ENCODE measurements at regions not wholly inside any gene's neighbourhood (a gene's known extent, or its start where the extent isn't known, plus 50 kb on each side); places are given as distances from the start of the nearest gene placed in this dataset.

DNA sequence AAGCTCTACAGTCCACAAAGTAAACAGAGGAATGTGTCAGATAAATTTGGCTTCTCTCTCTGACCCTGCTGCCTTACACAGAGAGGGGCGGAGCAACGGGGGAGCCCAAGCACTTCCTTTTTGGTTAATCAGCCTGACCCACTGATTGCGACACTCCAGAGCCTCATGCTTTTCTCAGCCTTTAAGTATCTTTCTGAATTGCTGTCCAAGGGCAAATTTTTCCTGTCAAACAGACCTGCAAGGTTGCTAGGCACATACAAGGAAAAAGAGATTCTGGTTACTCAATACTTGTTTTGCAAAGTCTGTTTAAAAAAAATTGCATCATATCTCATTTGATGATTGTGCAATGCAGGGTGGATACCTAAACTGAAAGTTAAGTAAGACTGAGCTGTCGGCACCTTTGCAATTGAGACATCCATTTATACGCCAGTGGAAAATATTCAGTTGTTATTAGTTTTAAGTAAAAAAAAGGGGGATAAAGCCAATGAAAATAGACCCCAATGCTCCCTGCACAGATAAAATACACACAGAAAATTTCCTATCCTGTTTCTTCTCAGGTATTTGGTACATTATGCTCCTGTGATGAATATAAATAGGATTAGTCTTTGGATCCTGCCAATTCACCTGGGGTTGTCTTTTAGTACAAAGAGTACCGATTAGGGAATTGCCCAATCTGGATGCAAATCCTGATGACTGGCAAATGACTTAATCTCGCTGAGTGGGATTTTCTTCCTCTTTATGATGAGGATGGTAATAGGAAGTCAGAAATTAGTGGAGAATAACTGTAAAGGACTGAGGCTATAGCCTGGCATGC, 260.2 kb upstream of the TRIB2 start:
- Histone ChIP-seq H3K9me3 (no peaks in the 10 kb centered on the region), H3K4me3 (peak overlapping the region in 3 of 4 donors; percentile 6 to 29 (median 18)), H3K27me3 (no peaks in the 10 kb centered on the region), H3K36me3 (no peaks in the 10 kb centered on the region), H3K27ac (peak overlapping the region; percentile 19 to 80 (median 50)), H3K4me1 (no peaks in the 10 kb centered on the region)
- no peak for TF ChIP-seq POLR2A (IDR thresholded peaks at IDR 0.05)
- TF ChIP-seq, protein P1, sequence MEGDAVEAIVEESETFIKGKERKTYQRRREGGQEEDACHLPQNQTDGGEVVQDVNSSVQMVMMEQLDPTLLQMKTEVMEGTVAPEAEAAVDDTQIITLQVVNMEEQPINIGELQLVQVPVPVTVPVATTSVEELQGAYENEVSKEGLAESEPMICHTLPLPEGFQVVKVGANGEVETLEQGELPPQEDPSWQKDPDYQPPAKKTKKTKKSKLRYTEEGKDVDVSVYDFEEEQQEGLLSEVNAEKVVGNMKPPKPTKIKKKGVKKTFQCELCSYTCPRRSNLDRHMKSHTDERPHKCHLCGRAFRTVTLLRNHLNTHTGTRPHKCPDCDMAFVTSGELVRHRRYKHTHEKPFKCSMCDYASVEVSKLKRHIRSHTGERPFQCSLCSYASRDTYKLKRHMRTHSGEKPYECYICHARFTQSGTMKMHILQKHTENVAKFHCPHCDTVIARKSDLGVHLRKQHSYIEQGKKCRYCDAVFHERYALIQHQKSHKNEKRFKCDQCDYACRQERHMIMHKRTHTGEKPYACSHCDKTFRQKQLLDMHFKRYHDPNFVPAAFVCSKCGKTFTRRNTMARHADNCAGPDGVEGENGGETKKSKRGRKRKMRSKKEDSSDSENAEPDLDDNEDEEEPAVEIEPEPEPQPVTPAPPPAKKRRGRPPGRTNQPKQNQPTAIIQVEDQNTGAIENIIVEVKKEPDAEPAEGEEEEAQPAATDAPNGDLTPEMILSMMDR (IDR thresholded peaks at IDR 0.05), result no peak
- peak; percentile 58 to 91 (median 65) for DNase-seq

DNA sequence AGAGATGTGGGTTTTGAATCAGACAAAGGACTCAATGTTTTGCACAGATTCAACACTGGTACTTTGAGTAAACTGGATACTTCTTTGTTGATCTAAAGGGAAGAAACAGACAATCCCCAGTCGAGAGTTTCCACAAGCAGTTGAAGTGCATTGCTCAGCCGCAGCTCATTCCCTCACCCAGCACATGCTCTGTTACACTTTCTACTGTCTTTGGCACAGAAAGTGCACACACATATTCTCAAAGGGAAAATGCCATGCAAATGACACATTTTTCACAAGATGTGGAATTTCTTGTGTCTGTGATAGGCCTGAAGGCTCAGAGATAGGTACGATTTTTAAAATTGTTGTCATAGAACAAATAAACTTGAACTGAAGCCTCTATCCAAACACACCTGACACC, 258.9 kb upstream of the TRIB2 start:
- TF ChIP-seq, protein P1 (IDR thresholded peaks at IDR 0.05), result no peak
- TF ChIP-seq POLR2A (IDR thresholded peaks at IDR 0.05), result no peak
- Histone ChIP-seq H3K4me1 (no peaks in the 10 kb centered on the region), H3K9me3 (no peaks in the 10 kb centered on the region), H3K27ac (peak overlapping the region in 2 of 4 donors; percentile 59 to 80), H3K36me3 (no peaks in the 10 kb centered on the region), H3K4me3 (no peak overlapping the region), H3K27me3 (no peaks in the 10 kb centered on the region)
- DNase-seq, result no peak

DNA sequence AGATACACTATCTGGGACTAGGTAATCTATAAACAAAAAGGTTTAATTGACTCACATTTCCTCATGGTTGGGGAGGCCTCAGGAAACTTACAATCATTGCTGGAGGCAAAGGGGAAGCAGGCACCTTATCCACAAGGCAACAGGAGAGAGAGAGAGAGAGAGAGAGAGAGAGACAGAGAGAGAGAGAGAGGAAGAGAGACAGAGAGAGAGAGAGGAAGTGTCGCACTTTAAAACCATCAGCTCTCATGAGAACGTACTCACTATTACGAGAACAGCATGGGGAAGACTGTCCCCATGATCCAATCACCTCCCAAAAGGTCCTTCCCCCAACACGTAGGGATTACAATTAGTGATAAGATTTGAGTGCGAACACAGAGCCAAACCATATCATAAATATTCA, 253.5 kb upstream of the TRIB2 start:
- TF ChIP-seq, protein P1 (IDR thresholded peaks at IDR 0.05), result no peak
- TF ChIP-seq POLR2A (IDR thresholded peaks at IDR 0.05), result no peak
- DNase-seq, result no peak

DNA sequence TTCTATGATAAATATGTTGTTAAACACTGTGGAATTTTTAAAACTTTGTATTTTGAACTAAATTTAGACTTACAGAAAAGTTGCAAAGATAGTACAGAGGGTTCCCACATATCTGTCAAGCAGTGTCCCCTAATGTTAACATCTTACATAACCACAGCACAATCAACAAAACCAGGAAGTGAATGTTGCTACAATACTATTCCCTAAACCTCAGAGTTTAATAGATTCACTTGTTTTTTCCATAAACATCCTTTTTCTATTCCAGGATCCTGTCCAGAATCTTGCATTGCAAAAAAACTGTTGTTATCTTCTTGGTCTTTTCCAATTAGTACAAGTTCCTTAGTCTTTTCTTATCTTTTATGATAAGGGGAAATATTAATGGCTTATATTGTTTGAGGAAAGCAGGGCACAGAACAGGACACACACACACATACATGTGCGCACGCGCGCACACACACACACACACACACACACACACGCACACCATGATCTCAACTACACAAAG, 251.1 kb upstream of the TRIB2 start:
- H3K4me1 ChIP-seq, result no peaks in the 10 kb centered on the region
- no peaks in the 10 kb centered on the region for H3K27me3 ChIP-seq
- no peak overlapping the region for H3K4me3 ChIP-seq
- no peaks in the 10 kb centered on the region for H3K9me3 ChIP-seq
- peak overlapping the region in 1 of 4 donors; percentile 26 for H3K27ac ChIP-seq
- no peak for DNase-seq
- no peak for TF ChIP-seq POLR2A (IDR thresholded peaks at IDR 0.05)
- TF ChIP-seq, protein P1 (IDR thresholded peaks at IDR 0.05), result no peak
- no peaks in the 10 kb centered on the region for H3K36me3 ChIP-seq

More for the DNA sequence above, 253.5 kb upstream of the TRIB2 start:
- H3K36me3 ChIP-seq, result no peaks in the 10 kb centered on the region
- H3K27me3 ChIP-seq, result no peaks in the 10 kb centered on the region
- no peaks in the 10 kb centered on the region for H3K9me3 ChIP-seq
- no peaks in the 10 kb centered on the region for H3K4me1 ChIP-seq
- H3K27ac ChIP-seq, result no peak overlapping the region
- H3K4me3 ChIP-seq, result no peak overlapping the region

DNA sequence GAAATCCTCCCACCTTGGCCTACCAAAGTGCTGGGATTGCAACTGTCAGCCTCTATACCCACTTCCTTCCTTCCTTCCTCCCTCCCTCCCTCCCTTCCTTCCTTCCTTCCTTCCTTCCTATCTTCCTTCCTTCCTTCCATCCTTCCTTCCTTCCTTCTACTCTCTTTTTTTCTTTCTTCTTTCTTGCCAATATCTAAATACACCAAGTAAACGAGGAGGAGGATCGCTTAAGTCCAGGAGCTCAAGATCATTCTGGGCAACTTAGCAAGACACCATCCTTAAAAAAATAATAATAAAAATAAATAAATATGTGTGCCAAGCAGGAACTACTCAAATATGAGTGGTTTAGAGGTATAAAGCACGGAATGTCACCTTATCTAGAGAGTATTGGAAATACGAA, 249.4 kb upstream of the TRIB2 start:
- no peaks in the 10 kb centered on the region for H3K4me1 ChIP-seq

More for the DNA sequence above, 249.4 kb upstream of the TRIB2 start:
- no peak for DNase-seq
- TF ChIP-seq POLR2A (IDR thresholded peaks at IDR 0.05), result no peak
- TF ChIP-seq, protein P1 (IDR thresholded peaks at IDR 0.05), result no peak
- Histone ChIP-seq H3K9me3 (no peaks in the 10 kb centered on the region), H3K27ac (no peak overlapping the region), H3K27me3 (no peaks in the 10 kb centered on the region), H3K4me3 (no peak overlapping the region), H3K36me3 (no peaks in the 10 kb centered on the region)

All from Peyer's patch (tissue), 4 donors.